Activated CD4-positive, alpha-beta T cell treated with anti-CD3 and anti-CD28 coated beads, Interleukin-2, amount 50 U/mL, for 48 hours (primary cell): ENCODE measurements at regions not wholly inside any gene's neighbourhood (a gene's known extent, or its start where the extent isn't known, plus 50 kb on each side); places are given as distances from the start of the nearest gene placed in this dataset.

ENCODE experiments used
- DNase-seq, 2 experiments: peaks; one replicate each; pipeline ENCODE4 v3.0.0-alpha.2; 2020

DNA sequence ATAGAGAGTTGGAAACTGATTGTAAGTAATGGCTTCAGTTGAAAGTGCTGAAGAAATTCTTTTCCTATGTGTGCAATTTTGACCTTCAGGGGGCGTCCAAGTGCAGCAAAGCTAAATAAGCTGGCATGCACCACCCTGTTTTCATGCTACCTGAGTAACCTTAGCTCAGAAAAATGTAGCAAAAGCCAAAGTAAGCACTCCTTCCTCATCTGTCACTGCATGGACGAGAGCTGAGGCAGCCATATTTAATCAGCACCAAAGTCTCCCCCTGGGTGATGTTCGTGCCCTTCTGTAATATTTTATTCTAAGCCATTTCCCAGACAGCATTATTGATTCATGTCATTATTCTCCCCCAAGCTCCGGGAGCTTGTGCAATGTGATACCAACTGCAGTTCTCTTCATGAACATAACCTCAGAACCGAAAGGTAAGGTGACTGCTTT is 123.1 kb downstream of the RPS12 start:
- DNase-seq, result peak; percentile 5 to 32

DNA sequence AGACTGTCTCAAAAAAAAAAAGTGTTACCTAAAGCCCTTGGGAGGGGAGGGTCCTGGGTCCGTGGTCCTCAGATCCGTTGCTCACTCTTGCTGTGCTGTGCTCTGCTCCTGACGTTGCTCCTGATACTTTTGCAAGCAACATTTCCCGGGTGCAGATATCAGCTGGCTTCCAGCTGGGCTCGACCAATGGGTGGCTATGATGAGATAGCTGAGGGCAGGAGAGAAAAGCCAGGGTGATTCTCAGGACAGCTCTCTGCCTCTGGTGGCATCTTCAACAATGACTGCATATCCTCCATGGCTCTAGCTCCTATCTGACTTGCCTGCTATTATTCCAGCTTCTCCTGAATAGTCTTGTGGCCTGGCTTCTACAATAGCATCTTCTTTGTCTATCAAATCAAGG is 134.5 kb downstream of the RPS12 start:
- no peak for DNase-seq

DNA sequence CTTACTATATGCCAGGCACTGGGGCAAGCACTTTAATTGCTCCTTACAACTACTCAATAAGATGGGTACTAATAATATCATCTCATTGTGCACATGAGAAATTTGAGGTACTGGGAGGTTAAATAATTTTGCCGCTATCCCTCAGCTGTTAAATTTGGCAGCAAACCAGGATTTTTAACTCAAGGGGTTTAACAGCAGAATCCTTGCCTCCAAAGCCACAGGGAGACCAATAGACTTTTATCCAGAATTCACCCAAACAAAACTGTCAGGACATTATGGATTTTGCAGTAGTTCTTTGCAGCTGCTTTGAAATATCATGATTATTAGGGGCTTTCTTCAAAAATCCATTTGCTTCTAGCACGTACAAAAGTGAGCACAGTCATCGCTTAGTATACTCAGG is 136.2 kb downstream of the RPS12 start:
- DNase-seq, result no peak

DNA sequence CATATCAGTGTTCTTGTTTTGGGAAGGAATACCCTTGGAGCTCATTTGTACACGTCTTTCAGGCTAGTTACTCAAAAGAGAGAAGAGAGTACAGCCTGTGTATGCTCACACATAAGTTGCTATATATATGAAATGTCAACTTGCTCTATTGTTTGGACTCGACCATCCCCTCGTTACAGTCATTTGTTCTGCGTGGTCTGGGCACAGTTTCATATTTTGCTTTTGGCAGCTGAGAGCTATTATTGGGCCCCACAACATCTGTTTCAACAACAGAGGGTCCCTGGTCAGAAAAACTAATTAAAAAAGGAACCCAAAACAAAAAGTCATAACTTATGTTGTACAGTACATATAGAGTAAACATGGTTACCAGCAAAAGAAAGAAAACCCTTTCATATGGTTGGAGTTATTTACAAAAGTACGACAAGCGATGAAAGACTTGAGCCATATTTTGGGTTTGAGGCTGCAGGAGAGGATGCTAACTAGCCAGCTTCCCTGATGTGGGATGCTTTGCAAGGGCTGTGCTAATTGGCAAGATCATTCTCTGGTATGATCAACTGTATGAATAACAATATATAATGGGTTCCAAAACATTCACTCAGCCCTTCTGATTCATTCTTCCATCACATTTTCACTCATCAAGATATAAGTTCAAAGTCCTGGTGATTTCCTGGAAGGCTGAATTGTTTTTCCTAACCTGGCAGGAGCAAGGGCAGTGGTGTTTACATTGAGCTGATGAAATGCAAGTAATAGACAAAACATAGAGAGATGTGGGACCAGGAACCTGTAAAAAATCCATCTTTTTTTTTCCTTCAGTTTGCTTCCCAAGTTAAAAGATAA is 137.9 kb downstream of the RPS12 start:
- no peak for DNase-seq

DNA sequence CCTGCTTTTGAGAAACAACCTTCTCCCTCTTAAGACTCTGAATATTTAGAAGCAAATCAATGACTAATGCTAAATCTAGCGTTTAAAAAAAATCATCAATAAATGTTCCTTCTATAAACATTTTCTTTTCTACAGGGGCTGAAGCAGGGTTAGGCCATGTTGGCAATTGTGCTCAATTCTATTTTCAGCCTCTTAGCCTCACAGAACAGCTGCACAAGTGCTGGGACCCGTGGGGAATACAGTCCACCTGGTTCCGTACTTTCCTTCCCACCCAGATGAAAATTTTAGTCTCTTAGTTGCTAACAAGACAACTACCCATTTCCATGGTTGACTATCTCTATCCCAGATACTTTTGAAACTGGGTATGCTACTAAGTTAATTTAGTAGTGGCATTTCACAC is 138.6 kb downstream of the RPS12 start:
- no peak for DNase-seq

DNA sequence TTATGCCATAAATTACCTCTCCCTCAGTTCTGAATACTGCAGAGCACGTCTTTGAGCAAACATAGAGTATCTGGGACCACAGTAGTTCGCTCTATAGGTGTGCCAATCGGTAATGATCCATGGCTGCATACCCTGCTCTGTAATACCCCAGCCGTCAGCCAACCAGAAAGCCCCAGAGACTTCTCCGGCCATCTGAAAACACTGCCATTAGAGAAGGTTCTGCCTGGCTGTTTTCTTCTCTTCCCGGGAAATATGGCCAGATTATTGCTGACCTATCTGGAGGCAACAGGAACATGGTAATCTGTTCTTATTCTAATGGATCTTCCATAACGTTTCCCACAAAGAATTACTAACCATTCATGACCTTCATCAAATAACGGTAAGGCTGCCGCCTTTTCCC is 139.9 kb downstream of the RPS12 start:
- DNase-seq, result no peak

DNA sequence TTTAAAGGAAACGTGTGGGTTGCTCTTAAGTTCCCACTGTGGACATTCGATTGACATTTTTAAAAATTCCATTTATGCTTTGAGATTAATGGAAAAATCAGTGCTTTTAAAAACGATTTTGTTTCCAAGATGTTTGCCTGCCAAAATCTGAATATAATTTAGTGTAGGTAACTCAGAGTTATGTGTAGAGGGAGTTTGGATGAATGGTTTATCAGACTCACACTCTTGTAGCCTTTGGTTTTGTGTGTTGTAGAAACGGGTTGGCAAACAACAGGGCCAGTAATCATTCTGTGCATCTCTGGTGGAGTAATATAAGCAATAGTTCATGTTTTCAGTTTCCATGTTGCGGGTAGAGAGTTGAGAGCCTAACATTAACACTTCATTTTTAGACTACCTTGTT is 140.6 kb downstream of the RPS12 start:
- no peak for DNase-seq

DNA sequence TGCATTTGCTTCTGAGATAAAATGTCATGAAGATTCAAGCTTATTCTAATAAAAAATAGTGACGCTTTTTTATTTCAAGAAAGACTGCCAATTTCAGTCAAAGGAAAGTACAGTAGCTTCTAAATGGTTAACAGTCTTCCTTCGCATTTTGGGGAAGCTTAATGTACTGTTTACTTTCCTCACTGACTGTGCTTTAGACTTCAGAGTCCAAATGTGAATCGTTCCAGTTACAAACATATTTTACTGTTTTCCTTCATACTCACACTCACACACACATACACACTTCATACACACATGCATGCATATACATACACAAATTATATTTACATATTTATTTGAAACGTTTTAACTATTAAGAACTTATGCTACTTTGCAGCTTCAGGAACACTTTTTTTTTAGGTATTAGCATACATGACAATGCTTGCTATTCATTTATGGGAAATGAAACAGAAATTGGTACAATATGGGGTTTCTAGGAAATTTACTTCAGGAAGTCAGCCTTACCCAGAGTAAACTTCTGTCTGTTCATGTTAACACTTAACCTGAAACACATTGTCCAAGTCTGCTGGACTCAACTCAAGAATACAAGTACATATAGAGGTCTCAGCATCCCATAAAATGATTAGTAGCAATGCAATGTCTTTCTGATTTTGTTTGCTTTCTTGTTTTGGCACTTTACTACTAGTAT is 145.4 kb downstream of the RPS12 start:
- no peak for DNase-seq

DNA sequence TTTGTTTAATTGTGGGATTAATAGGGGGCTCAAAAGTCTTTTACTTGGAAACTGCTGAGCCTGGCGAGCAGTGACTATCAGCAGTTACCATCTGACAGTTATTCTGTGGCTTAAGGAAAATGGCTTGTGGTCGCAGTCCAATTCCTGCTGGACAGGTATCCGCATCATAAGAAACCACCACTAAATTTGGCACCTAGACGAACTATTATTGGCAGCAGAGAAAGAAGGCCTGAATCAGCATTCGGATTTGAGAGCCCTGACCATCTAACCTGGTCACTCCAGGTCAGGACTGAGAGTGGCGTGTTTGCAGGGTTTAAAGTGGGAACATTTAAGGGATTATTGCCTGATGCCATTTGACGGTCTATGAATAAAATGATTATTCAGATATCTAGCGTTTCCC is 146.4 kb downstream of the RPS12 start:
- no peak for DNase-seq

DNA sequence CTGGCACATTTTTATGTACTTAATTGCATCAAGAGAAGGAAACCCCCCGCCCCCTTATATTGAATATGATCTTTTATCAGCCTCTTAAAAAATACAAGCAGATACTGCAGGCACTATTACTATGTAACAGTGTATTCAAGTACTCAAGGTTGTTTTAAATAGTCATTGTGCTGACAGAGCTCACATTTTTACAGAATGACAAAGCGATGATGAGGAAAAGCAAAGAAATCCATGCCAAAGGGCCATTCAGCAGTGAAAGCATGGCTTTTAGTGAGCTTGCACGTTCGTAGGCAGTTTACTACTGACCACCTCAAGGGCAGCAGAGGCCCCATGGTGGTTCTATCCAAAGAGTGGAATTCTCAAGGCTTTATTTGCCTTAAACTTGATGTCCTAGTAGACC is 146.8 kb downstream of the RPS12 start:
- DNase-seq, result no peak

DNA sequence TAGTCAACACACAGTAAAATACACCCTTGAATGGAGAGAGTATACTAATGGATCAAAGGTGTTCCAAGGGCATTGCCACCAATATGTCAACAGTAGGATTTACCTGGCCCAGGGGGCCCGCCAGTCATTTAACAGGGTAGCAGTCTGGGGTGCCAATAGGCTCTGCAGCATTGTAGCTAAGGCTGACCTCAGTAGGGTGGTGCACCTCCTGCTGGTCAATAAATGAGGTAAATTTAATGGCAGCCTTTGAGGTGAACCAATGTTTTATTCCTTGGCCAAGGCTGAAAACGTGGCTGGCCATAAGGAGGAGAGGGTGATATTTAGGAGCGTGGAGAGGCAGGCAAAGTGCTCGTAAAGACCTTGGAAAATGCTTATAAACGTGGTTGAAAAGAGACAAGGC is 147.2 kb downstream of the RPS12 start:
- peak in 1 of 2 experiments; percentile 4 for DNase-seq

DNA sequence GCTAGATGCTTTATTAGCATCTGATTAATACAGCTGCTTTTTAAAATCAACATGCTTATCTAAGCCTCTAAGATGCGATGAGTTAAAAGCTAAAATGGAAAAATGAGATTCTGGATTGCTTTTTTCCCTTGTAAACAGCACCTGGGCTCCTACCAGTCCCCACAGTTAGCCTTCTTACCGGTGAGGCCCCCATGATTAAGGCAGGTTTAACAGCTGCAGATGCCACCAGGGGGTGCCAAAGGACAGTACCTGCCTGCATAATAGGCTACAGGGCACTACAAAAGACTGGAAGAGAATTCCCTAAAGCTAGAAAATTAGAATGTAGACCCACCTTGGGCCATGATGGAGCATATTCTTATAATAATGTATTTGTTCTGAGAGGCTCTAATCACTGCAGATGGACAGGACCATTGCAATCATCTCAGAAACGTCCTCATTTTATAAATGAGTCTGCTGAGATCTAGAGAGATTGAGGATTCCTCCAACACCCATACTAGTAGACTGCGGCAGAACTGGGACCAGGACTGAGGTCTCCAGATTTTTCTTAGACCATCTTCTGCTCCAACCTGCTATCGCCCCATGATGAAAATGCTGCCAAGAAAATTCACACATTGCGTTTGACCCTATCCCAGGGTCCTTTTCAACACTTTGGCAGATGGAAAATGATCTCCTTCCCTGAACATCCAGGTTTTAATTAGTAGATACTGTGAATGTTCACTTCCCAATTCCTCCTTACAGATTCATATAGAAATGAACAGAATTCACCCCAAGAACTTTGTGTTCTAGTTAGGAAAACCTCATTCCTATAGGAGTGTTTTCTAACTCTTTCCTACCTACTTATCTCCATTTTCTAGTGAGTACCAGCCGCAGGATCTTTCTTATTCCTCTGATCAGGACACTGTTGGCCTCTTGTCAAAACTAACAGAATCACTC is 148.8 kb downstream of the RPS12 start:
- DNase-seq, result peak; percentile 62 to 74

DNA sequence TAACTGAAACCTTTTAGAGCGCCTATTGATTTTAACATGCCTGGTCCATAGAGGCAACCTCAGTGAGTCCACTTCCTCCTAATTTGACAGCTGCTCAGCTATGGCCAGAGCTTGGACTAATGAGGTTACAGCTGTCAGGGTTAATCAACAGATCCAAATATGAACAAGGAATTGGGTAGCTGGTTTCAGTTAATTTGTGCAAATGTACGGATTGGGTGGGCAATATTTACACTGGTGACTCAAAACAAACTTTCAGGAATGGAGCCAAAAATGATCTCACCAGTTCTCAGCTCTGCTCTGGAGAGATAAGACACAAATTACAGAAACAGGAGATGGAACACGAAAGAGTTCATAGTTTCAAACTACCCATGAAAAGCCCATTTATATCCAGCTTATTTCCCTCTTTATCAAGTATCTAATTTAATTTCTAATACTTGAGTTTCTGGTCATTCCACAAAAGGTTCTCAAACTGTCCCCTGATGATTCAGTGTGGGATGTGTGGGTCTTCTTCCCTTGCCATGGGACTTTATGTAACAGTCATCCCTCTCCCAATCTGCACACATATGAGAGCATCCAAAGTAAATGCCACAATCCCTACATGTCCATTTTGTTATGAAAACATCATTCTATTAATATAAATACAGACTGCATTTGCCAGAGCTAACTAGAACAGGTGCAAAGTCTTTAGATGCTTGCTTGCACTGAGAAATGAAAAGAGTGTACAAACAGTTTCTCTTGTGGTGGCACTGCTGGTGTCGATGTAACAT is 149.9 kb downstream of the RPS12 start:
- no peak for DNase-seq

DNA sequence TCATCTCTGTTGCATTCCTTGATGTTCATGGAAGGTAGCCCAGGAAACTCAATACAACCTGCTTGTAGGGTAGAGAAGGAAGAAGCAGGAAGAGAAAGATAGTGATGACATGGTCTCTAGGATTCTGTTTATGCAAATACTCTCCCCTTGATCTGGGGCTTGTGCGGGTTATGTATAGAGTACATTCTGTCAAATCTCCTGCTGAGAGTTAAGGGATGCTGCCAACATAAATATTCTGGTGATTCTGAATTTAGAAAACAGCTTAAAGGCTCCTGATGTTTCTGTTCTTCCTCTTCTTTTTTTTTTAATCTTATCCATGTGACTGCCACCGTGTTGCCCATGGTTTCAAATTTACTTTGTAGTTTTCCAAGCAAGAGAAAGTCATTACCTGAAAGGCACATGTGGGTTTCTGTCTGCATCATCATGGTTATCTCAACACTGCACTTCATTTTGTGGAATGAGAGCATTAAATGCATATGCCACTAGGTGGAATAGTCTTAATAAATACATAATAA is 150.6 kb downstream of the RPS12 start:
- DNase-seq, result no peak

DNA sequence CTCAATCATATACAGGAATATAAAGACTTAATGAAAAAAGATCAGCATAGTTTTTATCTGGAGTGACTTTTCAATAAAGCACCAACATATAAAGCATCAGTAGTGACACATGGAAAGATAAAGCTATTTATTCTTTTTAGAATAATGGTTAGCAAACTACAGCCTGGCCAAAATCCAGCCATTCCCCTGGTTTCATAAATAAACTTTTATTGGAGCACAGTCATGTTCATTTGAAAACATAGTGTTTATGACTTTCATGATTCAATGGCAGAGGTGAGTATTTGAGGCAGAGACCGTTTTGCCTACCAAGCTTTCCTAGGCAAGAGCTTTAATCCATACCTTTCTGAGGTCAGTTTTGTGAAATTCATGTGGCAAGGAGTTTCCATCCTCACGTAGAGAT is 153.5 kb downstream of the RPS12 start:
- DNase-seq, result no peak

DNA sequence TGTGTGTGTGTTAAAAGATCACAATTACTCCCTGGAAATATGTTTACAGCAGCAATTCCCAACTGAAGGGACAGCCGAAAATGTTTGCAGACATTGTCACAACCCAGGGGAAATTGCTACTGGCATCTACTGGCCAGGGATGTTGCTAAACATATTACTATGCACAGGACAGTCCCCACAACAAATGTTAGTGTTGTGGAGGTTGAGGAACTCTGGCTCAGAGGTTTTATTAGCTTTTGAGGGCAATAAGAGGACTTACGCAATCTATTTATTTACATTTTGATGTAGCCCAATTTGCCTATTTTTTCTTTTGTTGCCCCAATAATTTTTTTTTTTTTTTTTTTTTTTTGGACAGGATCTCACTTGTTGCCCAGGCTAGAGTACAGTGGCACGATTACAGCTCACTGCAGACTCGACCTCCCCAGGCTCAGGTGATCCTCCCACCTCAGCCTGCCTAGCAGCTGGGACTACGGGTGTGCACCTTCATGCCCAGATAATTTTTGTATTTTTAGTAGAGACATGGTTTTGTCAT is 154.1 kb downstream of the RPS12 start:
- DNase-seq, result no peak

DNA sequence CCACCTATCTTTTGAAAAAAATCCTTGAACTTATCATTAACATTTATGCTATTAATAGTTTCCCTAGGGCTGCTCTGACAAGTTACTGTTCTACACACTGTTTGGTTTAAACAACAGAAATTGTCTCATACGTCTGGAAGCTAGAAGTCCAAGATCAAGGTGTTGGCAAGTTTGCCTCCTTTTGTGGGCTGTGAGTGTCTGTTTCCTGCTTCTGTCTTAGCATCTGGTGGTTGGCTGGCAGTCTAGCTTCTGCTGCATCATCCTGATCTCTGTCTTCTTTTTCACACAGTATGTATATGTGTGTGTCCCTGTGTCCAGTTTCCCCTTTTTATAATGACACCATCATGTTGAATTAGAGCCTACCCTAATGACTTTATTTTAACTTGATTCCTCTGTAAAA is 154.8 kb downstream of the RPS12 start:
- no peak for DNase-seq

DNA sequence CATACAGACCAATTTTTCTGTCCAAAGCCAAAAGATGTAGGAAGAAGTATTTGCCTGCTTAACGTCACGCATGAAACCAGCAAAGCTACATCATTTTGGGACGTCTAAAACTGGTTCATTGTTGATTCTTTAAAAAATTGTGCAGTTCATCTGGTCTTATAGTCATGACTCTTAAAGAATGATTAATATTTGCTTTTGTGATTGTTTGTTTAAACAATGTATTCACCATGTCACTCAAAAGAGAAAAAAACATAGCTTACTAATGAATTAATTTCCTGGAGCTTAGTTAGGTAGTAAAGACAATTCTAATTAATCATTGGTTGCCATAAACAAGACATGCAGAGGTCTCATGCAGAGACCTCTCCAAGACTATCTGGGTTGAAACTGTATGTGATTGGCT is 157.3 kb downstream of the RPS12 start:
- no peak for DNase-seq

DNA sequence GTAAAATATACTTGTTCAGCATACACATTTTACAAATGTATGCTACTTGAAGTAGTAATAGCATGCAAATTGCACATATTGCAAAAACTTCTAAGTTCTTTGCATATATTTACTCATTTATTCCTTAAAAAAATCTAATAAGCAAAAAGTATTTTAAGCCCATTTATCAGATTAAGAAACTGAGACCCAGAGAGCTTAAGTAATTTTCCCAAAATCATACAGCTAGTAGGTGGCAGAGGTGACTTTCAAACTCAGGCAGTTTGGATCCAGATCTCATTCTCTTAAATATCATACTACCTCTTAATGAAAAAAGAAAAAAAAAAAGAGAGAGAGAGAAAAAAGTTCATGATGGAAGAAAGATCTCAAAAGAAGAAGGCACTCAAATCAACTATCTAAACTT is 157.9 kb downstream of the RPS12 start:
- no peak for DNase-seq

DNA sequence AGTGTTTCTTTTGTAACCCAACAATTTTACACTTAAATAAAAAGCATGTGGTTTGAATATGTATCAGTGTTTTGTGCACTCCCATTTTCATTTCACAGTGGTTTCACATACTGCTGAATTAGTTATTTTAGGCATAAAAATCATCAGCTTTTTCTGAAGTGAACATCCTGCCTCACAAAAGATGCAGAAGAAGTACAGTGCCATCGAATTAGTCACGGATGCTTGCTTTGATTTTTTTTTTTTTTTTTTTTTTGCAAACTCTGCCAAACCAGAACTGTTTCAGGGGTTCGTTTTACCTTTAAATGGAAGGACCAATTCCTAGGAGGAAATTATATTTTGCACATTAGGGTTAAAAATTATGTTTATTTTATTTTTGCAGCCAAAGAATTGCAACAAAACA is 158.6 kb downstream of the RPS12 start:
- DNase-seq, result no peak

DNA sequence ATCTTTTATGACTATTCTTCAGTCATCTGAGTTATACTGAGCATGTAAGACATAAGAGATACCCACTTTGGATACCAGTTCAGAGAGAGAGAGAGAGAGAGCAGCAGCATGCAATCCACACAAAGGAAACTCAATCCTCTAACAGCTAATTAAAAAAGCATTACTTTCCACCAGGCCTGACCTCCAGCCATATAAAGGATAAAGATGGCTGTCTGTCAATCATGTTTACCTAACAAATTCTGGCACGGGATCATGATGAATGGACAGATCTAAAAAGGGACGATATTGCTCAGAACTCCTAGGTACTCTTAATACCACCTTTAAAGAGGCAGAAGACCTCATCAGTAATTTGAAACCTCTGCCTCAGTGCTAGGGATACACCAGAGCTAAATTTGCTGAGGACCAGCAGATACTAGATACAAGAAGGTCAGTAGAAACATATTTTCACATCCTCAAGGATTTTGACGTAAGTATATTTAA is 159.2 kb downstream of the RPS12 start:
- DNase-seq, result no peak

DNA sequence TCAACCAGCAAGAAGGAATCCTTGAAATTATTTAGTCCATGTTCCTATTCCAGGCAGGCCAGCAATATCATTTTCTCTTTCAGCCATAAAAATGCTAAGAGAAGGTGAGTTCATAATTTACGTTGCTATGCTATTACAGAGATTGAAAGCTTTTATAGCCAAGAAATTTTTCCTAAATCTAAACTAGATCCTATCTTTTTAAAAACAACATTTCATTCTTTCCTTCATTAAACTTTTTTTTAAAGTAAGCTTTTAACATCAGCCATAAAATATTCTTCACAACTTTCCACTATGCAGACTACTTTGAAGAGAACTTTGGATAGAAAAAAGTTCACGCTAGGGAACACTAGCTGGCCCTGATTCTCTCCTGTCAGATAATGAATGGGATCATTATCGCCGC is 159.8 kb downstream of the RPS12 start:
- no peak for DNase-seq
